ENCODE measurements at regions not wholly inside any gene's neighbourhood (a gene's known extent, or its start where the extent isn't known, plus 50 kb on each side); places are given as distances from the start of the nearest gene placed in this dataset.
"Not testable (repeated sequence)": the region's sequence is repeated elsewhere in the genome, so short reads cannot be mapped to it uniquely, and the experiment has no call there.

- no peak overlapping the region for H3K27ac ChIP-seq
- TF ChIP-seq CTCF (conservative IDR thresholded peaks at IDR 0.05) (no peak), ZFX (IDR thresholded peaks at IDR 0.05) (no peak)
Measured at GRCh38 chr6:100228437-100228833, 234.4 kb upstream of the MCHR2 start.

- TF ChIP-seq CTCF (conservative IDR thresholded peaks at IDR 0.05) (no peak), ZFX (IDR thresholded peaks at IDR 0.05) (no peak)
Measured at GRCh38 chr6:100226811-100227210, 232.8 kb upstream of the MCHR2 start.

GRCh38 chr6:100223952-100224351 lies 229.9 kb upstream of the MCHR2 start:
- not testable (repeated sequence) for H3K27ac ChIP-seq

More at GRCh38 chr6:100226811-100227210, 232.8 kb upstream of the MCHR2 start:
- no peak overlapping the region for H3K27ac ChIP-seq

GRCh38 chr6:100220543-100220942 lies 226.5 kb upstream of the MCHR2 start:
- H3K27ac ChIP-seq: no peak overlapping the region
- TF ChIP-seq ZFX (IDR thresholded peaks at IDR 0.05) (no peak), CTCF (conservative IDR thresholded peaks at IDR 0.05) (no peak)

- H3K27ac ChIP-seq: no peak overlapping the region
- TF ChIP-seq ZFX (IDR thresholded peaks at IDR 0.05) (no peak), CTCF (conservative IDR thresholded peaks at IDR 0.05) (no peak)
Measured at GRCh38 chr6:100217225-100218012, 223.4 kb upstream of the MCHR2 start.

GRCh38 chr6:100216760-100217159 lies 222.7 kb upstream of the MCHR2 start:
- no peak overlapping the region for H3K27ac ChIP-seq
- TF ChIP-seq CTCF (conservative IDR thresholded peaks at IDR 0.05) (no peak), ZFX (IDR thresholded peaks at IDR 0.05) (no peak)

GRCh38 chr6:100212131-100212530 lies 218.1 kb upstream of the MCHR2 start:
- TF ChIP-seq CTCF (conservative IDR thresholded peaks at IDR 0.05): no peak
- no peak for TF ChIP-seq ZFX (IDR thresholded peaks at IDR 0.05)
- H3K27ac ChIP-seq: no peak overlapping the region
